ENCODE measurements at regions not wholly inside any gene's neighbourhood (a gene's known extent, or its start where the extent isn't known, plus 50 kb on each side); places are given as distances from the start of the nearest gene placed in this dataset.
"Not testable (repeated sequence)": the region's sequence is repeated elsewhere in the genome, so short reads cannot be mapped to it uniquely, and the experiment has no call there.

- Histone ChIP-seq H3K4me1 (ENCODE audit: control insufficient read depth, extremely low read depth, insufficient read depth, low read length) (no peaks in the 10 kb centered on the region), H3K36me3 (ENCODE audit: control insufficient read depth in 2 of 2, extremely low read depth in 1 of 2, insufficient read depth in 2 of 2, low read length in 2 of 2) (no peaks in the 10 kb centered on the region), H3K27ac (ENCODE audit: insufficient read depth, low read depth, low read length) (no peak overlapping the region), H3K9me3 (replicated peaks; ENCODE audit: control insufficient read depth, insufficient read depth, low read length) (peaks cover 11% of the 10 kb centered on the region), H3K4me3 (replicated peaks in 1 of 3; ENCODE audit: insufficient read depth in 1 of 3, low read depth in 1 of 3, low read length in 3 of 3) (no peak overlapping the region), H3K79me2 (ENCODE audit: control insufficient read depth, insufficient read depth, low read length) (no peaks in the 10 kb centered on the region), H4K20me1 (replicated peaks; ENCODE audit: control insufficient read depth, extremely low read depth, insufficient read depth, low read length) (no peaks in the 10 kb centered on the region), H3K27me3 (ENCODE audit: control insufficient read depth in 2 of 2, insufficient read depth in 2 of 2, low read length in 2 of 2) (no peaks in the 10 kb centered on the region), H3K9me1 (replicated peaks; ENCODE audit: control insufficient read depth, extremely low read depth, insufficient read depth, low read length) (no peaks in the 10 kb centered on the region), H3K9ac (replicated peaks; ENCODE audit: extremely low read depth, insufficient read depth, low read length) (no peak overlapping the region), H2AFZ (ENCODE audit: low read depth, low read length) (no peak overlapping the region), H3K4me2 (ENCODE audit: insufficient read depth, low read length) (no peak overlapping the region)
- CTCF ChIA-PET = no interaction called here
- no peak for DNase-seq (ENCODE audit: low read depth, low spot score)
- POLR2A ChIA-PET = no interaction called here
- intact Hi-C loops (cut with micrococcal nuclease) (no loop called here), dilution Hi-C loops (cut with MboI; ENCODE audit: extremely low pct_ligation_motif_present, low sequenced_read_pairs) (no loop called here)
- no peak for FAIRE-seq
- BruUV-seq (replicated peaks) = no TSS peak
- TF ChIP-seq MYC (IDR thresholded peaks at IDR 0.05; ENCODE audit: low read depth, low read length) (no peak), POLR2AphosphoS5 (IDR thresholded peaks at IDR 0.05; ENCODE audit: insufficient read depth, low read depth, low read length) (no peak), GATA2 (IDR thresholded peaks at IDR 0.05; ENCODE audit: insufficient read depth, insufficient read length, low read depth, low read length) (no peak), EZH2 (IDR thresholded peaks at IDR 0.05; ENCODE audit: borderline replicate concordance, low read depth, low read length, severe bottlenecking) (no peak), JUN (IDR thresholded peaks at IDR 0.05; ENCODE audit: borderline replicate concordance, insufficient read depth, insufficient read length, low read depth) (no peak), FOS (IDR thresholded peaks at IDR 0.05; ENCODE audit: borderline replicate concordance, insufficient read depth, low read length) (no peak), MAX (IDR thresholded peaks at IDR 0.05; ENCODE audit: insufficient read depth, insufficient read length) (no peak), POLR2A (IDR thresholded peaks at IDR 0.05; ENCODE audit: low read depth, low read length) (no peak)
- TF ChIP-seq, protein P1, sequence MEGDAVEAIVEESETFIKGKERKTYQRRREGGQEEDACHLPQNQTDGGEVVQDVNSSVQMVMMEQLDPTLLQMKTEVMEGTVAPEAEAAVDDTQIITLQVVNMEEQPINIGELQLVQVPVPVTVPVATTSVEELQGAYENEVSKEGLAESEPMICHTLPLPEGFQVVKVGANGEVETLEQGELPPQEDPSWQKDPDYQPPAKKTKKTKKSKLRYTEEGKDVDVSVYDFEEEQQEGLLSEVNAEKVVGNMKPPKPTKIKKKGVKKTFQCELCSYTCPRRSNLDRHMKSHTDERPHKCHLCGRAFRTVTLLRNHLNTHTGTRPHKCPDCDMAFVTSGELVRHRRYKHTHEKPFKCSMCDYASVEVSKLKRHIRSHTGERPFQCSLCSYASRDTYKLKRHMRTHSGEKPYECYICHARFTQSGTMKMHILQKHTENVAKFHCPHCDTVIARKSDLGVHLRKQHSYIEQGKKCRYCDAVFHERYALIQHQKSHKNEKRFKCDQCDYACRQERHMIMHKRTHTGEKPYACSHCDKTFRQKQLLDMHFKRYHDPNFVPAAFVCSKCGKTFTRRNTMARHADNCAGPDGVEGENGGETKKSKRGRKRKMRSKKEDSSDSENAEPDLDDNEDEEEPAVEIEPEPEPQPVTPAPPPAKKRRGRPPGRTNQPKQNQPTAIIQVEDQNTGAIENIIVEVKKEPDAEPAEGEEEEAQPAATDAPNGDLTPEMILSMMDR (IDR thresholded peaks at IDR 0.05; ENCODE audit: extremely low read depth in 1 of 2, insufficient read depth in 1 of 2, low read depth in 1 of 2, low read length in 2 of 2) = no peak
Measured at GRCh38 chr5:179403426-179404147, 58.3 kb upstream of the ADAMTS2 start.

- FAIRE-seq; H3K36me3 ChIP-seq (ENCODE audit: control insufficient read depth in 2 of 2, extremely low read depth in 1 of 2, insufficient read depth in 2 of 2, low read length in 2 of 2); H3K9me1 ChIP-seq (replicated peaks; ENCODE audit: control insufficient read depth, extremely low read depth, insufficient read depth, low read length); H2AFZ ChIP-seq (ENCODE audit: low read depth, low read length); intact Hi-C loops (cut with micrococcal nuclease); dilution Hi-C loops (cut with MboI; ENCODE audit: extremely low pct_ligation_motif_present, low sequenced_read_pairs); H4K20me1 ChIP-seq (replicated peaks; ENCODE audit: control insufficient read depth, extremely low read depth, insufficient read depth, low read length); H3K9ac ChIP-seq (replicated peaks; ENCODE audit: extremely low read depth, insufficient read depth, low read length); POLR2A ChIA-PET; CTCF ChIA-PET; H3K4me2 ChIP-seq (ENCODE audit: insufficient read depth, low read length); H3K79me2 ChIP-seq (ENCODE audit: control insufficient read depth, insufficient read depth, low read length); BruUV-seq (replicated peaks); DNase-seq (ENCODE audit: low read depth, low spot score); H3K27ac ChIP-seq (ENCODE audit: insufficient read depth, low read depth, low read length); H3K27me3 ChIP-seq (ENCODE audit: control insufficient read depth in 2 of 2, insufficient read depth in 2 of 2, low read length in 2 of 2); H3K4me3 ChIP-seq (replicated peaks in 1 of 3; ENCODE audit: insufficient read depth in 1 of 3, low read depth in 1 of 3, low read length in 3 of 3); H3K4me1 ChIP-seq (ENCODE audit: control insufficient read depth, extremely low read depth, insufficient read depth, low read length): not testable (repeated sequence)
- H3K9me3 ChIP-seq (replicated peaks; ENCODE audit: control insufficient read depth, insufficient read depth, low read length) = peaks cover 11% of the 10 kb centered on the region
Measured at GRCh38 chr5:179400435-179400834, 55.2 kb upstream of the ADAMTS2 start.

Measured in endothelial cell of umbilical vein (primary cell).